ENCODE measurements at regions not wholly inside any gene's neighbourhood (a gene's known extent, or its start where the extent isn't known, plus 50 kb on each side); places are given as distances from the start of the nearest gene placed in this dataset.

GRCh38 chr3:127079211-127079610 is 96.3 kb downstream of the PLXNA1 start:
- no peak for TF ChIP-seq ZNF274 (IDR thresholded peaks at IDR 0.05; ENCODE audit: low read depth, low read length)
- no peak for TF ChIP-seq SUZ12 (IDR thresholded peaks at IDR 0.05; ENCODE audit: extremely low read depth, insufficient read depth, insufficient read length)

Data from NT2/D1 (cell line).